Stimulated activated CD4-positive, alpha-beta T cell treated with anti-CD3 and anti-CD28 coated beads, Interleukin-15, amount 100 ng/mL, for 1 hour (primary cell): ENCODE measurements at regions not wholly inside any gene's neighbourhood (a gene's known extent, or its start where the extent isn't known, plus 50 kb on each side); places are given as distances from the start of the nearest gene placed in this dataset.
A peak's percentile ranks its signal among the peaks of the same experiment; 100 is the strongest.

ENCODE experiments used
- DNase-seq, 2 donors: peaks; one replicate each; pipeline ENCODE4 v3.0.0-alpha.2; 2020; ENCODE audit warnings: low read depth in 1 of 2, low spot score in 1 of 2

DNA sequence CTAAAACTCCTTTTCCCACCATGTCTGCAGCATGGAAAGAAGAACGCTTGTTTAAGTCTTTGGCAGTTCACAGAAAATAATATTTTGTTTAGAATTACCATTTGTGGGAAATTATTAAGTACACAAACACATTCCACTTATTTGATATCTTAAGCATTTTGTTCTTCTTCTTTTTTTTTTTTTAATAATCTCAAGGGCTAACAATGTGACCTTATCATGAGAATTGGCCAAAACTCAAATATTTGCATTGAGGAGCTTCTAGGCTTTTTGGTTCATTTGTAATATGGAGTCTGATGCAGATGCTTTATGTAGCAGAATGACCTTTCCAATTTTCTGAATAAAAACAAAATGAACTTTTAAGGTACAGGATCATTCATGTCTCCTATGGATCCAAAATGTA, 555.0 kb downstream of the ZEB2 start:
- no peak for DNase-seq

DNA sequence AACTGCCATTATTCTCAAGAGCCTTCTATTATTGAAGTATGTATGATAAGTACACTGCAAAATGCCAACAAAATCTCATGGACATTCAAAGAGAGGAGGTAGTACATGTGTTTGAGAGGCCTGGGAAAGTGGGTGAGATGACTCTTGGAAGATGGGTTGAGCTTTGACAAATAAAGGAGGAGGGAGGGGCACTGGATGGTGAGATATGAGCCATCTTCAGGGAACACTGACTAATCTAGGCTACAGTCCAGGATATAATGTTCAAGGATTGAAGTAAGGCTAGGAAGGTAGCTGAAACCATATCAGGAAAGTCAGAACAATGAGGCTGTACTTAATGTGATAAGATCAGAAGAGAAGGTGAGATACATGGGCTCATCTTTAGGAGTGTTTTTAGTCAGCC, 559.7 kb downstream of the ZEB2 start:
- DNase-seq, result no peak

DNA sequence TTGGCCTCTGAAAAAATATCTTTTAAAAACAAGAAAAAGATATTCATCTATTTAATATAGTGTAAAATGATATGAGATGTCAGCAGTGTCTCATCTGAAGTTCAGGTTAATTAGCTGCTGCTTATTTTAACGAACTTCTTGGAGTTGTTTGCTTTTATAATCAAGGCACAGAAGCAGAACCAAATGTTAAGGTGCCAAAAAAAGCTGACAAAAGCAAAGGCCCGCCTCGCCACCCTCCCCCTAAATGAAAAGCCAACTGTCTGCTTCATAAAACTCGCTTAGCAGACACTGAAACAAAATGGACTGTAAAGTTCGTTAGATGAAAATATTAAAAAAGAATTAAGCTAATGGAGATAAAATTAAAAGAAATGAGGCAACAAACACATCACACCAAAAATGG, 562.6 kb downstream of the ZEB2 start:
- DNase-seq, result no peak

DNA sequence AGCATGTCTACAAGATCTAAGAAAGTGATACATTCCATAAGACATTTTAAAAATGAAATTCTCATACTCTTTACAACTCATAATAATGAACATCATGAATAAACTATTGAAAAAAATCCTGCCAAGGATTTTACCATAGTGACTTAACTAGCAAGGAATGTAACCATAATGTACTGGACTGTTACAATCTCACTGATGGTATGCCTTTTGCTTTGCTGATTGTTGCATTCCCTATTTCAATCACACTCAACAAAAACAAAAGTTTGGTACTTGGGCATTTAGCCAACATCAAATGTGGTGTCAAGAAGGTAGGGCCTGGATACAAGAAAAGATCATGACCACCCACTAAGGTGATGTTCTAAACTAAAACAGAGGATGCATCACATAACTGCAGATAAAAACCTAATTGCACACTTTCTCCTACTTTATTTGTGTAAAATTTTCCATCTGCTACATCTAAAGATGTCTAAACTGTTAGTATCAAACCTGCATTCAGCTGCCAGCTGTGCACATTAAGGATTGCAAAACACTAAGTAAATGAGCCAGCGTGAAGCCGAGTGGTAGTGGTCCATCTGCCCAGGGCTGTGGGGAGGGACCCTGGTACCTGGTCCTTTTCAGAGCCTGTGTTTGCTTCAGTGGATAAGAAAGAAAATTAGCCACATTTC, 564.4 kb downstream of the ZEB2 start:
- DNase-seq, result no peak

DNA sequence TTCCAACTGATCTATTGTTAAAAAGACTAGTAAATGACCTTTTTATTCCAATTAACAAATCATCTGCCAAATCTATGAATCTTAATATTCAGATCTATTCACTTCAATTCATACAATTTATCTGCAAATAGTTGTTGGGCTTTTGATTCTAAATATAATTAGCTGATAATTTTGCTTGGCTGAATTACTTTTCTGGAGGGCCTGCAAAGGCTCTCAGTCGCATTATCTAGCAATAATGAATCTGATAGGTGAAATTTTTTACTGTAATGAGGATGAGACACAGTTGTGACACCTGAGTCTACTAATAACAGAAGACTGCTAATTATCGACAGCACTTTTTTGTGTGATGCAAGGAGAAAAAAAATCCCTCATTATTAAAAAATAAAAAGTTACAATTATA, 565.1 kb downstream of the ZEB2 start:
- DNase-seq, result no peak

DNA sequence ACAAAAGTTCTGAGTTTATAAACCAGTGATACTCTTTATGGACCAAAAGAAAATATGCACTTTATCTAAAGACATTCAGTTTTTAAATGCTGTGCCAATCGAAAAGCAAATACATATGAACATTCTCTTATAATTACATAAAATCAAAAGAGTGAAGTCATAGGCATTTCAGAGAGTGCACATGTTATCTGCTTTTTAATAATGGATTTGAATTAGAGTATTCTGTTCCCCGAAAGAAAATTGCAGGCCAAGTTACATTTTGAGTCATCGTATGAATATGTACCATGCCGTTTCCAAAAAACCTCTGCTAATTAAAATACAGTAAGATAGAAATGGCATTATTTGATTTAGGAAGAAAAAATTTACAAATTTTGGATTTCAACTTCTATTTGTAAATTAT, 565.7 kb downstream of the ZEB2 start:
- DNase-seq, result no peak

DNA sequence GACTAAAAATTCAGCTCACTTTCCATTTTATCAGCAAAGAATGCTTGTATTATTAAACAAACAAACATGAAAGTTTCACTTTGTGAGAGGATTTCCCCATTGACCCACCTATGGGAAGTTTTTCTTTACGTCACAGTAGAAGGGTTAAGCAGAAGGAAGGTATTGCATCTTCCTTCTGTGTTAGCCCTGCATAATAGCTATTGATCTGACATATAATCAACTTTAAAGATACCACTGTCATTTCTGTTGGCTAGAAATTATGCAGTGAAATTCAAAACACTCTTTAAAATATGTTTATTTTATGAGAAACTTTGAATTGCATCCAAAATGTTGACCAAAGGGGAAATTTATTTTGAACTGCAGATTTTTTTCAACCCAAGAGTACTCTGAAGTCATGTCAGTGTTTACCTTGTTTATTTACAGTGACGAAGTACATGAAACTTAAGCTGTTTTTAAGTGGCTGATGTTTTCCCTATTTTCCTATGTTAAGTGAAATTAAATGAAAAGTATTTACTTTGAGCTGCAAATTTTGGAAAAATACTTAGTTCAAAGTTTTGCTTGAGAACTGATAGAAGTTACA, 566.4 kb downstream of the ZEB2 start:
- no peak for DNase-seq

DNA sequence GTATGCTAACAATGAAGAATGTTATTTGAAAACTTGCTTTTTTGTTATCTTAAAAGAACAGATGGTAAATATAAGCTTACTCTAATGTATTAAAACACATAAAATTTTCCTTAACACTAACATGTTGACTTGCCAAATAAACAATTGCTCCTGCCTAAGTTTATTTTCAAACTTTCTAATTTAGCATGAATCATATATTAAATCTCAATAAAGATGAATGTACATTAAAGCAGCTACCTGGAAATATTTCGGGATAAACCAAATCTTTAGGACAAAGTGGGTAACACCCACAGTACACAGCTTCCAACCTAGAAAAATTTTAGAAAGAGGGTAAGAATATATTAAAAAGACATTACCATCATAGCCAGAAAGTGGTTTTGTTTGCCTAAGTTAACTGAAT, 567.4 kb downstream of the ZEB2 start:
- DNase-seq, result no peak

DNA sequence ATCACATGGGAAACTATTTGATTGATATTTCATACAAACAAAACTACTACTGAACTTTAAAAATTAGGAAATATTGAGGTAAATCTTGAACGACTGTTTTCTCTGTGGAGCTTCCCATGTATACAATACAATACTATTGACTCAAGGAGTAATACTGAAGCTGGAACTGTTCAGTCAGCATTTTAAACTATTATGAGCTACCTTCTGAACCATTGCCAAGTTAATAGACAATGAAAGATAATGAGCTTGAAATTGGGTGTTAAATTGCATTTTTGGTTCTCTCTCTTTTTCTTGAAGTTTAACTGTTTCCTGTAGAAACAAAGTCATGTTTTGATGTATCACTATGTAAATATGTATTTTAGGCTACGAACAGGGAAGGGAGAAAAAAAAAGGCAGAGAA, 569.2 kb downstream of the ZEB2 start:
- no peak for DNase-seq

DNA sequence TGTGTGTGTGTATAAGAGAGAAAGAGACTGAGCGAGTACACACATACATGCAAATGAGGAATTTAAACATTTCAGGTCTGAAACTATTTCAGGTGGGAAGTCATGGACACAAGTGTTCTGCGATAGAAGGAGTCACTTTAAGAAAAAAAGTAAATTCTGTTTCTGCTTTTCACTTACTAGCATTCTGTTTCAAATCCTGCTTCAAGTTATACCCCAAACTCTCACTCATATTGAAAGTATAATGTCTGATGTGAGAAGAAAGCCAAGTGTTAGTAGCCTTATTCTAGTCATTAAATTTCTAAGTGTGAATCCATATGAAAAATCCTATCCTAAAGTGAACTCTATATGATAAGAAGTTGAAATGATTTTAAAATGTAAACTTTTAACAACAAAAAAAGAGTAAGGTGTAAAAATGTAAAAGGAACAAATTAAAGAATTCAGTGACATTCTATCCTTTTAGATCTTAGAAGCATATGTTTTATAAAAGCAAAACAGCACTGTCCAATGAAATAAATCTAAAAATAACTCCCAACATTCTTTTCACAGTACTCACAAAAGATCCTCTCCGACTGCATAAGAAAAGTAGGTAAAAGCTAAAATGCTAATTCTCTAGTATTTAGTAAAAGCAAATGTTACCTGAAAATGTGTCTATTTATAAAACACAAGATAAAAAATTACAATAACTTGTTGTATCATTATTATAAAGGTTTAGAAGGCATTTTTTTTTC, 570.6 kb downstream of the ZEB2 start:
- DNase-seq, result no peak

DNA sequence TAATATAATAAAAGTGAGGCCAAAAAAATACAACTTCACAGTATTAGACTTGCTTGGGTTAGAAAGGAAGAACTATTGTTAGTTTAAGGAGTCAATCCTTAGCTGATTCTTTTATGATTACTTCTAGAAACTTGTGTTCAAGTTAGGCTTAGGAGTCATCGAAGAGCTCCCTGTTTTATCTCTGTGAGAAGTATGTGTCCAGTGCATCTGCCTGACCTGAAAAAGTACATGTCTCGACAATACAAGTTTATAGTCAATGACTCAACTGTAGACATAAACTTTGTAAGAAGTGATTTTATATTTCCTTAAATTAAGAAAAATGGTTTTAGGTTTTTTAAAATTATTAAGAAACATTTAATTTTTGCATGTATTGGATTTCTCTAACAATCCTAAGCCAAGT, 571.2 kb downstream of the ZEB2 start:
- DNase-seq, result no peak

DNA sequence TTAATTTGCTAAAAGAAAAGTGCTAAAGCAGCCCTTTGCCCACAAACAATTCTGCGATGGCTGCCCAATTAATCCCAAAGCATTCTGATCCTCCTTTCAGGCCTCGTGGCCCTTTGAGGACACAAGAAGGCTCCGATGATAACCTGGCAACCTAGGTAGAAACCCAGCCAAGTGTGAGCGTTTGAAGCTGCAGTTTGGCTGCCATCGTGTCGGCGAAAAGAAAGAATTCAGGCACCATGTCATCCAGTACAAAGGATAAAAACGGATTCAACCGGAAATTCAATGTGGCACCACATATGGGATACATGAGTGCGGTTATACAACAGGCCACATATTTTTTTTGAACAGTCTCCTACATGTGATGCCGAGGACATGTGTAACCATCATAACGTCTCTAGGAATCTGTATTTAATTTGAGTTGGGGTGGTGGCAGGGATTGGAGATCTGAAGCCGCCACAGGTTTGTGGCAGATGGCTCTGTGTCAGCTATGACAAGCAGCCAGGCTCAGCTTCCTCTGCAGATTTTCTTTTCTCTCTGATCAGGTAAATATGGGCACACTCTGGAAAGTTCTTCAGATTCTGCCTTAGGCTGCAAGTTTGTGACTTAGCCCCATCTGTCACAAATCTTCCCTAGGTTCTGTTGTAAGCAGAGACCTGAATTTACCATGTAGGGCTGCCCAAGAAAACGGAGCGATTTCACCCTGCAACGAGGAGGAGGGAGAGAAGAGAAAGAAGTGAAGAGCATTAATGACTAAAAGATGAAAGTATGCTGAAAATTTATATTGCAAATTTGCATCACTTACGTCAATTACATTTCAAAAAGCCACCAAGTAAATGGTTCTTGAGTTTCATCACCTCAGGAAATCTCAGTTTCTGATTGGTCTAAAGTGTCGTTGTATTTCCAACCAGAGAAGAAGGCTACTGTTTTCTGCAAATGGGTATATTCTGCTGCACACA, 573.2 kb downstream of the ZEB2 start:
- no peak for DNase-seq

DNA sequence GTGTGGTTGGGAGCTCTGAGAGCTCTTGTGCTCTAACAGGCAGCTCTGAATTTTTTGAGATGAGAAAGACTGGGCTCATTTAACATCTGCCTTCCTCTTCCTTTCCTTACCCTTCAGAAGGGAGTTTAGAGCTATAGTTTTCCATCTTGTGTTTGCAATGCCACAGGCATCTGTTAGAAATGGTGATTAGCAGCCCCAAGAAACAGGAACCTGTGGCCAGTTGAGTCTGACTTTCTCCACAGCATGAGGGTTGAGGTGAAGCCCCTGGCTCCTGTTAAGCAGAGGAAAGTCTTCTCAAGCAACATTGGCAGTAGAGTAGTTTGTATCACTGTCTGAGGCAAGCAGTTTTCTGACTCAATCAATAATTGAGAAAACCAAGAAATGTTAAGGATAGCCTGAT, 577.4 kb downstream of the ZEB2 start:
- no peak for DNase-seq

DNA sequence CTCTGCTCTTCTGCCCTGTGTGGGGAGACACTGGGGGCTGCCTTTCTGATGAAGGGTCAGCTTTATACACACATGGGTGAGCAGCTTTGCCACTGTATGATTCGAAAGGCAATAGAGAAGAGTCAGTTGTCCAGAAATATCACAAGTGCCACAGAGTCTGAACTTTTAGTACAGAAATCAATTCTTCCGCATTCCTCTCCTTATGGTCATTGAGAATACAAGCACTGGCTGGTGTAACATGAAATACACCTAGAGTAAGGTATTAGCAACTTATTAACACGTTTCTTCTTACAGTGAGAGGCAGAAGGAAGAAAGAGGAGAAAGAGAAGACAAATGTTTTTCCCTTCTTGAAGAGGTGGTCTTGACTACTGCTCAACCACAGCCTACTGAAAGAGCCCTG, 579.2 kb downstream of the ZEB2 start:
- DNase-seq, result no peak

DNA sequence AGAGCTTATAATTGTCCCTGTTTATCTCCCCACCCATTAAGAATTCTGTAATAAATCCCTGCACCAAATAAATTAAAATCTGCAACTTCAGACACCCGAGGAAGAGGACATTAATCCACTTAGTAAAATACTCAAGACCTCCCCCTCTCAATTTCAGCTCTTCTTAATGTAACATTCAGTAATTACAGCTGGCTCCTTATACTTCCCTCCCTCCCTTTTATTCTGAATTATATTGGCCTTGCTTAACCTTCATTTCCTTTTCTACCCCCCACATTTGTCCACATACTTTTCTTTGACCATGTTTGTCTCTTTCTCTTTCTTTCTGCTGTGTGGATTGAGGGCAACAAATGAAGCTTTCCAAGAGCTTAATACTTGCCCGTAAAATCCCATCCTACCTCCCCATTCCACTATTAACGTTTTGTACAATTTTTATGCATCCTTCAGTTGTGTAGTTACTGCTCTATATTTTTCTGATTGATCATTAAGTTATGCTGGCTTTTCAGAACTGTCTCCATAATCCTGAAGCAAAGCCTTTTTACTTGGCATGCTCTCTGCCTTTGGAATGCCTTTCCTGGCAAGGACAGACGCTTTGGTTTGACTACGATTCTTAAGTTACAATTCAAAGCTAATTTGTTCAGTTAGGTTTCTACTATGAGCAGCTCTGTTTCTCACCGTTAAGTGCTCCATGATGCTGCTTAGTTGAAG, 580.1 kb downstream of the ZEB2 start:
- DNase-seq, result no peak

DNA sequence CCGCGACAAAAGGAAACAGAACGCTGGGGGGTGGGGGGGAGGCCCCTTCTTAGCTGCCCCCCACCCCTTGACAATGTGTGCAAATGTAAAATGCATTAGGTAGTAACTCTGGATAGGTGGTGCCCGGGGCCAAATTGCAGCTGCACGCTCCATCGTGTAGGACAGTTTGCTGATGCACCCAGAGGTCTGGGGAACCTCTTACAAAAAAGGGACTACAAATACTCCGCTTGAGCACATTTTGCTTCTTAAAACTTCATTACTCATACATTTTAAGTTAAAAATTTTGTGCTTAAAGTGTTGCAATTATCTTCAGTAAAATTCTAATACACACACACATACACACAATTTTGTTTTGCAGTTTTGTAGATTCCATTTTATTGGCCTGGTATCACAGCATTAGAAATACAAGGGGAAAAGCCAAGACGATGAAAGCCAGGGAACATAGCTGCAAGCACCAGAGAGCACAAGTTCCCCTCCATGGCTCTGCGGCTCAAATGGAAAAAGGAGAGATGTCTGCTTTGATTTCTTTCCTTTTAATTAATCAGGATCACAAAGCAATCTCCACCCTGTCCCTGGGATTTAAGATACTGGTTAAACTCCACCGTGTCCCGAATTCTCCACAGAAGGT, 582.1 kb downstream of the ZEB2 start:
- no peak for DNase-seq

DNA sequence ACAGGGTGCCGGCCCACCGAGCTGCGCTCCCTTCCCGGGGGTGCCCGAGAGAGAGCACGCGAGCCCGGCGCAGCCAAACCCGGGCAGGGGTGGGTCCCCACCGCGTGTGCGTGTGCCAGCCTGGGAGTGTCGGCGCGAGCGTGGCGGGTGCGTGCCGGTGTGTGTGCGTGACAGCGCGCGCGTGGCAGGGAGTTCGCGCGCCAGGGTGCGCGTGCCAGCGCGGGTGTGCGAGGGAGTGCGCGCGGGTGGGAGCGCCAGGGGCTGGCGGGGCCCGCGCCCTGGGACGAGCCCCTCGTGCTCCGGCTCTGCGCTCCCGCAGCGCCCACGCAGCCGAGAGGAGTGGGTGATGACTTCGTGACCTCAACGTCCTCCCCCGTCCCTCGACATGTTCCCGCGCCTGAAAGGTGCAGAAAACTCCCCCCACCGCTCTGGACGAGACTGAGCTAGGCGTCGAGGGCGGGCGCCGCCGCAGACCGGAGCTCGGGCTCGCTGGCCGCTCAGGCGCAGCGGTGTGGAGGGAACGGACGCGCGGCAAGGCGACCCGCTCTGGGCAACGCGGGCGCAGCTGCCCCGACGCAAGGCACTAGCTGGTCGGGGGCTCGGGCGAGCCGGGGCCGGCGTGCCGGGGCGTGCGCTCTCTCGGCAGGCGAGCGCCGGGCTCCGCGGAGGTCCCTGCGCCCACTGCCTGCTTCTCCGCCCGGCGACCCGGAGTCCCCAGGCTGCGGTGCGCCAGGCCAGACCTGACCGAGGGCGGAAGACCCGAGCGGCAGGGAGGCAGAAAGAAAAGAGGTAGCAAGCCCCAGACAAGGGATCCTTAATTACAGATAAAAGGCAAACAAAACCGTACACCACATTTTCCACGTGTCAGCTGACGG, 582.8 kb downstream of the ZEB2 start:
- peak in 1 of 2 donors; percentile 1 for DNase-seq

DNA sequence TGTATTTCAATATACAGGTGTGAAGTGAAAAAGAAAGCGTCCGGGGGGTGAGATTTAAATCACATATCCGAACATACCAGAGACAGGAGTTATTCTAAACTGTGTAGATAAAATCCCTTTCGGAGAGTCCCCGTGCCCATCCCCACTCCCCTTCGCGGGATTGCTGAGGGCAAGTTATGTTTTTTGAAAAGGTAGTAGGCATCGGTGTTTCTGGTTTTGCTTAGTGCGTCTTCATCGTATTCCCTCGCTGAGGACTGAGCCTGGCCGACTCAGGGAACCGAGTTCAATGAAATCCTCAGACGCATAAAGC, 583.4 kb downstream of the ZEB2 start:
- DNase-seq, result no peak

DNA sequence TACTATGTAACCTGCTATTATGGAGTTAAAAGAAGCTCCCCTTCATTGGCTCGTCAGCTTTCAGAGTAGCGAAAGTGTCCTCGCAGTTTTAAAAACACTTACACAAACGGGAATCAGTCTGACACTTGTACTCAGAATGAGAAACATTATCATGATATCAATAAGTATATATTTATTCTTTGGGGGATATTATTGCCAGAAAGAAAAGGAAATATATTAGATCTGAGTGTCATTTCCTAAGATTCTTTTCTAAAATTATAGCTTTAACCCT, 584.5 kb downstream of the ZEB2 start:
- no peak for DNase-seq
